Uterus (tissue), 3 donors: ENCODE measurements at regions not wholly inside any gene's neighbourhood (a gene's known extent, or its start where the extent isn't known, plus 50 kb on each side); places are given as distances from the start of the nearest gene placed in this dataset.

Source experiments
- DNase-seq, 2 donors: peaks; one replicate each; pipeline ENCODE4 v3.0.0-alpha.2; 2019 to 2020
- H3K27ac ChIP-seq, 2 donors: fragments of 200-600 bp; sonication (generic); 1 replicate in 1 of 2; 2 replicates in 1 of 2; pipeline ENCODE4 v1.5.1; 2016 to 2018
- H3K27me3 ChIP-seq, 2 donors: fragments of 200-600 bp; sonication (generic); one replicate each; pipeline ENCODE4 v1.5.1; 2018 to 2019; ENCODE audit warnings: control low read depth in 1 of 2
- H3K36me3 ChIP-seq, 2 donors: fragments of 200-600 bp; sonication (generic); one replicate each; pipeline ENCODE4 v1.5.1; 2019; ENCODE audit warnings: control low read depth in 1 of 2
- H3K4me1 ChIP-seq, 2 donors: fragments of 200-600 bp; sonication (generic); one replicate each; pipeline ENCODE4 v1.5.1; 2018 to 2019; ENCODE audit warnings: control low read depth in 1 of 2
- H3K4me3 ChIP-seq, 2 donors: fragments of 200-600 bp; sonication (generic); 1 replicate in 1 of 2; 2 replicates in 1 of 2; pipeline ENCODE4 v1.5.1; 2018 to 2019; ENCODE audit warnings: mild to moderate bottlenecking in 1 of 2
- H3K9me3 ChIP-seq, 2 donors: fragments of 200-600 bp; sonication (generic); one replicate each; pipeline ENCODE4 v1.5.1; 2019; ENCODE audit warnings: control low read depth in 1 of 2
- POLR2A ChIP-seq, 2 donors: fragments of 450-650 bp; IDR thresholded peaks; one replicate each; pipeline ENCODE4 v1.6.1; 2016; ENCODE audit warnings: antibody characterized with exemption in 2 of 2, mild to moderate bottlenecking in 1 of 2, moderate library complexity in 1 of 2
- intact Hi-C: fragments of 100-400 bp; cut with DNase I; formaldehyde crosslinking; loops from one replicate; pipeline ENCODE4 v1.15.1; 2023; ENCODE audit warnings: low total_unique reads
- TF ChIP-seq, protein P1 (sequence below), 4 experiments: fragments of 200-600 bp in 2 of 4; fragments of 450-650 bp in 2 of 4; sonication (generic) in 2 of 4; IDR thresholded peaks; one replicate each; pipeline ENCODE4 v1.5.1; 2016 to 2019; ENCODE audit warnings: antibody characterized with exemption in 4 of 4, mild to moderate bottlenecking in 2 of 4, moderate library complexity in 1 of 4
- donor health status: DM: yes; HTN: yes; CAD: no.

DNA sequence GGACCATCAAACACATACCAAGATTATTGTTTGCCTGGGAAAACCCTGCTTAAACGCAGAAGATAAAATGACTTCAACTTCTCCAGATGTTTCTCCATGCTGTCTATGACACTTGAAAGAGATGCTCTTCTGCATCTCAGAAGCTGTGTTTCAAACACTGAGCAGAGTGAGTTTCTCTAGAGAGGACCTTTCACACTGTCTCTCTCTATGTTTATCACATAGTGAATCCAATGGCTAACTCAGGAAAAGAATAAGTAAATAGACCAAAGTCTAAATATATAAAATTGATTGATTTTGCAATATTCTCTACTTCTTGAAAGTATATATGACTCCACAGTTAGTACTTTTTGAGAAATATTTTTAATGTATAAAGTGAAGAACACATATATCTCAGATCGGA lies 325.6 kb upstream of the USP15 start:
- no peak for TF ChIP-seq POLR2A (IDR thresholded peaks at IDR 0.05)
- TF ChIP-seq, protein P1, sequence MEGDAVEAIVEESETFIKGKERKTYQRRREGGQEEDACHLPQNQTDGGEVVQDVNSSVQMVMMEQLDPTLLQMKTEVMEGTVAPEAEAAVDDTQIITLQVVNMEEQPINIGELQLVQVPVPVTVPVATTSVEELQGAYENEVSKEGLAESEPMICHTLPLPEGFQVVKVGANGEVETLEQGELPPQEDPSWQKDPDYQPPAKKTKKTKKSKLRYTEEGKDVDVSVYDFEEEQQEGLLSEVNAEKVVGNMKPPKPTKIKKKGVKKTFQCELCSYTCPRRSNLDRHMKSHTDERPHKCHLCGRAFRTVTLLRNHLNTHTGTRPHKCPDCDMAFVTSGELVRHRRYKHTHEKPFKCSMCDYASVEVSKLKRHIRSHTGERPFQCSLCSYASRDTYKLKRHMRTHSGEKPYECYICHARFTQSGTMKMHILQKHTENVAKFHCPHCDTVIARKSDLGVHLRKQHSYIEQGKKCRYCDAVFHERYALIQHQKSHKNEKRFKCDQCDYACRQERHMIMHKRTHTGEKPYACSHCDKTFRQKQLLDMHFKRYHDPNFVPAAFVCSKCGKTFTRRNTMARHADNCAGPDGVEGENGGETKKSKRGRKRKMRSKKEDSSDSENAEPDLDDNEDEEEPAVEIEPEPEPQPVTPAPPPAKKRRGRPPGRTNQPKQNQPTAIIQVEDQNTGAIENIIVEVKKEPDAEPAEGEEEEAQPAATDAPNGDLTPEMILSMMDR (IDR thresholded peaks at IDR 0.05) = no peak
- Histone ChIP-seq H3K4me1 (no peaks in the 10 kb centered on the region), H3K27me3 (no peaks in the 10 kb centered on the region), H3K4me3 (no peak overlapping the region), H3K9me3 (no peaks in the 10 kb centered on the region), H3K36me3 (no peaks in the 10 kb centered on the region), H3K27ac (no peak overlapping the region)
- no peak for DNase-seq
- intact Hi-C loops = no loop called here

DNA sequence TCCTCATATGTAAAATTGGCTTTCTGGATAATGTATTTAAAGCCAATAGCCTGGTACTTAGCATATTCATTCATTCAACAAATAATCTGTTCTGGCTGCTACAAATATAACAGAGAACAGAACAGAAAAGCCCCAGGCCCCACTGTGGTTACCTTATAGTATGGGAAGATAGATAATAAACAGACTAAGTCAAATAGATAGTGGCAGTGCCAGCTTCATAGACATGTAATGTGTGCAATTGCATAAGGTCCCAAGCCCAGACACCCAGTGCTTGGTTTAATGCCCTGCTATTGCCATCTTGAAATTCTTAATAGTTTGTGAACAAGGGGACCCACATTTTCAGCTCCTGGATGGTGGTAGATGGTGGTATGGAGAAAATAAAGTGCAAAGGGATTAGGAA lies 320.2 kb upstream of the USP15 start:
- no peaks in the 10 kb centered on the region for H3K36me3 ChIP-seq
- TF ChIP-seq POLR2A (IDR thresholded peaks at IDR 0.05) = no peak
- TF ChIP-seq, protein P1 (IDR thresholded peaks at IDR 0.05) = no peak
- DNase-seq = no peak
- H3K4me3 ChIP-seq = no peak overlapping the region
- H3K9me3 ChIP-seq = no peaks in the 10 kb centered on the region
- no peaks in the 10 kb centered on the region for H3K27me3 ChIP-seq
- intact Hi-C loops = no loop called here
- no peaks in the 10 kb centered on the region for H3K4me1 ChIP-seq
- H3K27ac ChIP-seq = no peak overlapping the region

DNA sequence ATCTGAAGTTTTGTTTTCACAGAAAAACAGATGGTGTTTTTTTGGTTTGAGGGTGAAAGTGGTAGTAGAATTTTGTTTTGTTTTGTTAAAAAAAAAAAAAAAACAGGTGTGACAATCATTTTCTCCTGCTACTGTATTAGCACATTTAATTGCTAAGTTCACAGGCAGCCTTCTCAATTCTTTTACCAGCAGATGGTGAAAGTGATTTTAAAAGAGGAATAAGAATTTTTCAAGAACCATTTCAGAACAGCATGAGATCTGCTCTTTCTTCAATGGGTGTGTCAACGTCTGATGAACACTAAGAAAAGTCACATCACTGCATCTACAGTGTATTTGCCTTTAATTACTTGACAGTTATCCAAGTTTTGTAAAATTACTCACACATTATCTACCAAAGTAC lies 303.7 kb upstream of the USP15 start:
- no peak for DNase-seq
- no peak for TF ChIP-seq POLR2A (IDR thresholded peaks at IDR 0.05)
- TF ChIP-seq, protein P1 (IDR thresholded peaks at IDR 0.05) = no peak
- intact Hi-C loops = no loop called here

DNA sequence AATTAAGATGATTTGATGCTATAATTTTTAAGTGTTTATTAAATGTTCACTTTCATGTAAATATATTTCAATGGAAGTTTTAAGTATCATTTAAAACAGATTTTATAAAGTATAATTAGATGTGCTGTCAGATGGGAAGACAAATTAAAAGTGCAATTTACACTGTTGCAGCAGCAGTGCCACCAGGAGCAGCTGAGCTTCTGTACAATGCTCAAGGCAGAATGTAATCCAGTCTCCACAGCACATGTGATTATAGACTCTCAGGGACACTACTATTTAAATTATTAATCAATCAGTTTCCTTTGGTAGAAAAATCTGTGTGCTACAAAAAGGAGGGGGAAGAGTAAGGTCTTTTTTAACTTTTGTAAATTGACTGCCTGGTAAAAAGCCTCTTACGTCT lies 285.7 kb upstream of the USP15 start:
- H3K27me3 ChIP-seq = no peaks in the 10 kb centered on the region
- no peak overlapping the region for H3K4me3 ChIP-seq
- no peak overlapping the region for H3K27ac ChIP-seq
- TF ChIP-seq POLR2A (IDR thresholded peaks at IDR 0.05) = no peak
- TF ChIP-seq, protein P1 (IDR thresholded peaks at IDR 0.05) = no peak
- no peaks in the 10 kb centered on the region for H3K9me3 ChIP-seq
- DNase-seq = no peak
- H3K36me3 ChIP-seq = no peaks in the 10 kb centered on the region
- intact Hi-C loops = no loop called here
- H3K4me1 ChIP-seq = no peaks in the 10 kb centered on the region

More for the DNA sequence above, 303.7 kb upstream of the USP15 start:
- no peaks in the 10 kb centered on the region for H3K4me1 ChIP-seq
- no peaks in the 10 kb centered on the region for H3K36me3 ChIP-seq
- no peak overlapping the region for H3K4me3 ChIP-seq
- H3K9me3 ChIP-seq = no peaks in the 10 kb centered on the region
- H3K27me3 ChIP-seq = no peaks in the 10 kb centered on the region
- H3K27ac ChIP-seq = no peak overlapping the region

DNA sequence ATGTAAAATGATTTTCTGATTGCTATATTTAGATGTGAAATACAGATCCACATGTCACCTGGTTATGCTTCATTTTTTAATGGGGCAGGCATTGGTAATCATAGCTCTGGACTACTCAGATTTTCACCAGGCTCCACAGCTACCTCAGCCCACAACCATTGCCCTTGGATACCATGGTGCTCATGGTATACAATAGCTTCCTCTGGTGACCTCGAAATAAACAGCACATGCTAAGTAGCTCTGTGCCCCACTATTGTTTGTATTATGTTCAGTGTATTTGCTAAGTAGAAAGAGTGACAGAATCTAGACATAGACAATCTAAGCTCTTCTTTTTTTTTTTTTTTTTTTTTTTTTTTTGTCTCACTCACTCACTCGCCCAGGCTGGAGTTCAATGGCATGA lies 274.4 kb upstream of the USP15 start:
- TF ChIP-seq POLR2A (IDR thresholded peaks at IDR 0.05) = no peak
- TF ChIP-seq, protein P1 (IDR thresholded peaks at IDR 0.05) = no peak
- H3K9me3 ChIP-seq = no peaks in the 10 kb centered on the region
- DNase-seq = no peak
- H3K4me1 ChIP-seq = no peaks in the 10 kb centered on the region
- no peaks in the 10 kb centered on the region for H3K36me3 ChIP-seq
- no peak overlapping the region for H3K4me3 ChIP-seq
- H3K27ac ChIP-seq = no peak overlapping the region
- H3K27me3 ChIP-seq = no peaks in the 10 kb centered on the region
- intact Hi-C loops = no loop called here
